Neural progenitor cell (in vitro differentiated cells): ENCODE measurements at regions not wholly inside any gene's neighbourhood (a gene's known extent, or its start where the extent isn't known, plus 50 kb on each side); places are given as distances from the start of the nearest gene placed in this dataset.
"Not testable (repeated sequence)": the region's sequence is repeated elsewhere in the genome, so short reads cannot be mapped to it uniquely, and the experiment has no call there.

Experiments
- DNase-seq: peaks from one replicate; pipeline ENCODE4 v3.0.0-alpha.2; 2016; ENCODE audit warnings: low spot score
- H2AFZ ChIP-seq: fragments of 200-600 bp; sonication (generic); replicated peaks from 2 replicates; pipeline ENCODE4 v1.6.1; 2016; ENCODE audit warnings: antibody characterized with exemption
- H3F3A ChIP-seq: fragments of 200-600 bp; sonication (generic); 2 replicates; pipeline ENCODE4 v1.6.1; 2016; ENCODE audit warnings: antibody characterized with exemption, low read depth
- H3K27ac ChIP-seq: fragments of 200-600 bp; sonication (generic); 2 replicates; pipeline ENCODE4 v1.5.1; 2016; ENCODE audit warnings: mild to moderate bottlenecking
- H3K27me3 ChIP-seq: fragments of 200-600 bp; sonication (generic); 2 replicates; pipeline ENCODE4 v1.6.1; 2016; ENCODE audit warnings: mild to moderate bottlenecking, moderate library complexity
- H3K36me3 ChIP-seq: fragments of 200-600 bp; sonication (generic); 2 replicates; pipeline ENCODE4 v1.5.1; 2016
- H3K4me1 ChIP-seq: fragments of 200-600 bp; sonication (generic); 2 replicates; pipeline ENCODE4 v1.6.1; 2016; ENCODE audit warnings: mixed run types
- H3K4me2 ChIP-seq: fragments of 200-600 bp; sonication (generic); 2 replicates; pipeline ENCODE4 v1.6.1; 2016
- H3K4me3 ChIP-seq: fragments of 200-600 bp; sonication (generic); 2 replicates; pipeline ENCODE4 v1.5.1; 2016
- H3K79me2 ChIP-seq: fragments of 200-600 bp; sonication (generic); 2 replicates; pipeline ENCODE4 v1.6.1; 2016; ENCODE audit warnings: low read depth
- H3K9ac ChIP-seq: fragments of 200-600 bp; sonication (generic); 2 replicates; pipeline ENCODE4 v1.6.1; 2016
- H3K9me3 ChIP-seq: fragments of 200-600 bp; sonication (generic); 2 replicates; pipeline ENCODE4 v1.5.1; 2016; ENCODE audit warnings: low read depth
- H4K20me1 ChIP-seq: fragments of 200-600 bp; sonication (generic); 2 replicates; pipeline ENCODE4 v1.6.1; 2016; ENCODE audit warnings: low read depth
- H3K27ac Mint-ChIP-seq: 3 replicates; pipeline ENCODE4 v1.8.0; 2021; ENCODE audit warnings: mixed read lengths
- H3K27me3 Mint-ChIP-seq: 2 replicates; pipeline ENCODE4 v1.8.0; 2022; ENCODE audit warnings: low read depth, mild to moderate bottlenecking, inconsistent platforms, moderate library complexity, mixed read lengths; ENCODE audit not compliant: insufficient read depth
- H3K36me3 Mint-ChIP-seq: 3 replicates; pipeline ENCODE4 v1.8.0; 2021; ENCODE audit warnings: mixed read lengths
- H3K4me1 Mint-ChIP-seq: 3 replicates; pipeline ENCODE4 v1.8.0; 2021; ENCODE audit warnings: mixed read lengths
- H3K4me3 Mint-ChIP-seq: 3 replicates; pipeline ENCODE4 v1.8.0; 2021; ENCODE audit warnings: mild to moderate bottlenecking, moderate library complexity, mixed read lengths
- H3K9me3 Mint-ChIP-seq: 3 replicates; pipeline ENCODE4 v1.8.0; 2020; ENCODE audit warnings: mixed read lengths
- EZH2 ChIP-seq: fragments of 200-600 bp; sonication (generic); IDR thresholded peaks from 2 replicates; pipeline ENCODE4 v1.6.1; 2017; ENCODE audit warnings: antibody characterized with exemption, mild to moderate bottlenecking, moderate library complexity
- EZH2phosphoT487 ChIP-seq: fragments of 200-600 bp; sonication (generic); IDR thresholded peaks from 2 replicates; pipeline ENCODE4 v1.6.1; 2017; ENCODE audit warnings: antibody characterized with exemption
- TF ChIP-seq, protein P1 (sequence below): fragments of 200-600 bp; sonication (generic); IDR thresholded peaks from 2 replicates; pipeline ENCODE4 v1.5.1; 2017; ENCODE audit warnings: antibody characterized with exemption, mild to moderate bottlenecking

DNA sequence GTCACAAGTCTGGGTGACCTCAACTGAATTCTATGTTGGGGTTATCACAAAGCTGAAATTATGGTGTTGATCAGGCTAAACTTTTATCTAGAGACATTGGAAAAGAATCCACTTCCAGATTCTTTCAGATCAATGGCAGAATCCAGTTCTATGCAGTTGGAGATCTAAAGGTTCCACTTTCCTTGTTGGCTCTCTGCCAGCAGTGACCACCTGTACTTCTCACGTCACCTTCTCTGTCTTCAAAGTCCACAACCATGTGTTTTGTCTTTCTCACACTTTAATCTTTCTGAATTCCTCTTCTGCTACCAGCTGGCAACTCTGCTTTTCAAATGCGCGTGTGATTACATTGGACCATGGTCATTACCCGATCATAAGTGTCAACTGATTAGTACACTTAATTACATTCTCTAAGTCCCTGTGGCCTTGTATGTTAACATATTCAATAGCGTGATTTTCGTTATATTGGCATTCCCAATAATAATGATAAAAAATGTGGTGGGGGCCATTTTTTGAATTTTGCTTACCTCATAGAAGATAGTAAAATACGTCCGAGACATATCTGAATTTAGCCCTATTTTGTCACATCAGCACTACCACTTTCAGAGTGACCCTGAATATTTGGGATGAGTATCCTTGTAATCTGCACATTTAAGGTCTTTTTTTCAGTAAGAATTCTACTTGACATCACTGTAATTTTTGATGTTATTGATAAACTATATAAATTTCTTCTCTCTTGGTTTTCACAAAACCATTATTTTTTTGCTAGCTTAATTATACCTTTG lies 73.7 kb upstream of the PRDM9 start:
- no peak overlapping the region for H3K4me2 ChIP-seq
- TF ChIP-seq EZH2 = no peak
- TF ChIP-seq, protein P1, sequence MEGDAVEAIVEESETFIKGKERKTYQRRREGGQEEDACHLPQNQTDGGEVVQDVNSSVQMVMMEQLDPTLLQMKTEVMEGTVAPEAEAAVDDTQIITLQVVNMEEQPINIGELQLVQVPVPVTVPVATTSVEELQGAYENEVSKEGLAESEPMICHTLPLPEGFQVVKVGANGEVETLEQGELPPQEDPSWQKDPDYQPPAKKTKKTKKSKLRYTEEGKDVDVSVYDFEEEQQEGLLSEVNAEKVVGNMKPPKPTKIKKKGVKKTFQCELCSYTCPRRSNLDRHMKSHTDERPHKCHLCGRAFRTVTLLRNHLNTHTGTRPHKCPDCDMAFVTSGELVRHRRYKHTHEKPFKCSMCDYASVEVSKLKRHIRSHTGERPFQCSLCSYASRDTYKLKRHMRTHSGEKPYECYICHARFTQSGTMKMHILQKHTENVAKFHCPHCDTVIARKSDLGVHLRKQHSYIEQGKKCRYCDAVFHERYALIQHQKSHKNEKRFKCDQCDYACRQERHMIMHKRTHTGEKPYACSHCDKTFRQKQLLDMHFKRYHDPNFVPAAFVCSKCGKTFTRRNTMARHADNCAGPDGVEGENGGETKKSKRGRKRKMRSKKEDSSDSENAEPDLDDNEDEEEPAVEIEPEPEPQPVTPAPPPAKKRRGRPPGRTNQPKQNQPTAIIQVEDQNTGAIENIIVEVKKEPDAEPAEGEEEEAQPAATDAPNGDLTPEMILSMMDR = no peak
- TF ChIP-seq EZH2phosphoT487 = no peak
- Mint-ChIP-seq H3K27me3 (no peaks in the 10 kb centered on the region), H3K4me3 (no peak overlapping the region), H3K36me3 (no peaks in the 10 kb centered on the region), H3K4me1 (no peaks in the 10 kb centered on the region), H3K27ac (no peak overlapping the region), H3K9me3 (no peaks in the 10 kb centered on the region)
- no peak for DNase-seq
- H3K4me1 ChIP-seq = no peaks in the 10 kb centered on the region
- no peaks in the 10 kb centered on the region for H3K36me3 ChIP-seq
- H3F3A ChIP-seq = no peaks in the 10 kb centered on the region
- H4K20me1 ChIP-seq = no peaks in the 10 kb centered on the region
- H3K27me3 ChIP-seq = no peaks in the 10 kb centered on the region
- no peak overlapping the region for H2AFZ ChIP-seq
- H3K79me2 ChIP-seq = no peaks in the 10 kb centered on the region
- H3K27ac ChIP-seq = no peak overlapping the region
- no peak overlapping the region for H3K4me3 ChIP-seq
- H3K9me3 ChIP-seq = no peaks in the 10 kb centered on the region
- H3K9ac ChIP-seq = no peak overlapping the region

DNA sequence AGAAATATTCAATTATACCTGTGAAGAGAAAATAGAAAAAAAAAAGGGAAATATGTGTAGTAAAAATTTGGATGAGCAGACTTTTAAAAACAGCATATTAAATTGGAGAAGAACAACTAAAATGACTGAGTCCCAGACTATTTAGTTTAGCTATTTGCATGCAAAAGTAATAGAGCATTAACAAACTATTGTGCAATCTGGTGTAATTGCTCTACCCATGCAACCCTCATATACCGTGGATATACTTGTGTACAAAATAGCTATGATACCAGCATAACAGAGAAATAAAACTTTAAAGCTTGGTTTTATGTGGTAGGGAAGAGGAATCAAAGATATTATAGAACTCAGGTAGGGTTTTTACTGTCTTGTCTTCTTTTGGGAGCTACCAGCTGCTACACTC lies 78.7 kb upstream of the PRDM9 start:
- Histone ChIP-seq H3K4me1 (no peaks in the 10 kb centered on the region), H3K9me3 (no peaks in the 10 kb centered on the region), H3K36me3 (no peaks in the 10 kb centered on the region), H2AFZ (no peak overlapping the region), H3K9ac (no peak overlapping the region), H3K4me3 (no peak overlapping the region), H4K20me1 (no peaks in the 10 kb centered on the region), H3F3A (no peaks in the 10 kb centered on the region), H3K4me2 (no peak overlapping the region), H3K27ac (no peak overlapping the region), H3K27me3 (no peaks in the 10 kb centered on the region), H3K79me2 (no peaks in the 10 kb centered on the region)
- Mint-ChIP-seq H3K9me3 (no peaks in the 10 kb centered on the region), H3K4me1 (no peaks in the 10 kb centered on the region), H3K36me3 (no peaks in the 10 kb centered on the region), H3K27ac (no peak overlapping the region), H3K27me3 (no peaks in the 10 kb centered on the region), H3K4me3 (no peak overlapping the region)
- TF ChIP-seq, protein P1 = no peak
- no peak for TF ChIP-seq EZH2
- TF ChIP-seq EZH2phosphoT487 = no peak
- no peak for DNase-seq

DNA sequence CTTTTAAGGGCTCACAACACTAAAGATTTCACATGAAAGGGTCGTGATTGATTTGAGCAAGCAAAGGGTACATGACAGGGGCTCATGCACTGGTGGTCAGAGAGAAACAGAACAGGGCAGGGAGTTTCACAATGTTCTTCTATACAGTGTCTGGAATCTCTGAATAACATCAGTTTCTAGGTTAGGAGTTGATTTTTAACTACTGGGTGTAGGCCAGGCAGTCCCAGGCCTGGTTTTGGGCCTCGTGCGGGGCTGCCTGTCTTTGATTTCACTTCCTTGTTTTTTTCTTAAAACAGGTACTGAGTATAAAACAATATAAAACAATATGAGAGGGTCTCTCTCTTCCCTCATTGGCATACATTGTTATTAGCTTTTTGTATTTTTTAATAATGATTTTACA lies 87.2 kb upstream of the PRDM9 start:
- not testable (repeated sequence) for H3K36me3 Mint-ChIP-seq, H3K4me2 ChIP-seq, H3K4me1 ChIP-seq, H2AFZ ChIP-seq, H3K79me2 ChIP-seq, DNase-seq, H3K4me1 Mint-ChIP-seq, H3K27me3 Mint-ChIP-seq, H3F3A ChIP-seq, H3K27ac ChIP-seq, H4K20me1 ChIP-seq, H3K36me3 ChIP-seq, H3K9ac ChIP-seq, H3K4me3 ChIP-seq, H3K9me3 Mint-ChIP-seq, H3K4me3 Mint-ChIP-seq, H3K9me3 ChIP-seq, H3K27me3 ChIP-seq, H3K27ac Mint-ChIP-seq

DNA sequence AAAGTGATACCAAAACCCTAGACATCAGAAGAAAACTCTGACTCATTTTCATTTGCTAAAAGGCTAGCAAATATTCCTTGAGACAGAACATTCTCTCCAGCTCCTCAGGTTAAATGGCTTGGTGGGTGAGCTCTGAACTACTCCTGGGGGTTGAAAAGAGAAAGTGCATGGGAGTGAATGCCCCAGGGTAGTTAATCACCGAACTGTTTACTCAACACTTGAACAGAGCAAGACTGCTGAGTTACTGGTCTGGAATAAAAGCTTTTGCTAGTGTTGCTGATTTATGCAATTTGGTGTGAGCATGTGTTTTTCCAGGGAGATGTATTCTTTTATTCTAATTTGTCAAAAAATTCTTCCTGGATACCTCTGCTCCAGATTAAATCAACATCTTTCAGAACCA lies 88.3 kb upstream of the PRDM9 start:
- Mint-ChIP-seq H3K9me3 (peaks cover 2% of the 10 kb centered on the region), H3K27me3 (peaks cover 2% of the 10 kb centered on the region), H3K4me1 (peaks cover 3% of the 10 kb centered on the region), H3K36me3 (no peaks in the 10 kb centered on the region), H3K4me3 (no peak overlapping the region), H3K27ac (no peak overlapping the region)
- Histone ChIP-seq H3K4me1 (peaks cover 8% of the 10 kb centered on the region), H4K20me1 (no peaks in the 10 kb centered on the region), H3K9ac (no peak overlapping the region), H2AFZ (no peak overlapping the region), H3K79me2 (no peaks in the 10 kb centered on the region), H3K36me3 (no peaks in the 10 kb centered on the region), H3K4me2 (no peak overlapping the region), H3K27me3 (no peaks in the 10 kb centered on the region), H3K27ac (no peak overlapping the region), H3K4me3 (no peak overlapping the region), H3K9me3 (no peaks in the 10 kb centered on the region), H3F3A (peaks cover 5% of the 10 kb centered on the region)
- peak; percentile 55 for DNase-seq
- TF ChIP-seq EZH2phosphoT487 = no peak
- TF ChIP-seq, protein P1 = peak; percentile 31
